HT-29 (cell line): ENCODE measurements at regions not wholly inside any gene's neighbourhood (a gene's known extent, or its start where the extent isn't known, plus 50 kb on each side); places are given as distances from the start of the nearest gene placed in this dataset.

ENCODE experiments used
- DNase-seq: peaks from one replicate; pipeline ENCODE4 v3.0.0-alpha.2; 2015; ENCODE audit warnings: low spot score

GRCh38 chr9:80866121-80866520 lies 823.2 kb downstream of the TLE1 start:
- DNase-seq: no peak

DNA sequence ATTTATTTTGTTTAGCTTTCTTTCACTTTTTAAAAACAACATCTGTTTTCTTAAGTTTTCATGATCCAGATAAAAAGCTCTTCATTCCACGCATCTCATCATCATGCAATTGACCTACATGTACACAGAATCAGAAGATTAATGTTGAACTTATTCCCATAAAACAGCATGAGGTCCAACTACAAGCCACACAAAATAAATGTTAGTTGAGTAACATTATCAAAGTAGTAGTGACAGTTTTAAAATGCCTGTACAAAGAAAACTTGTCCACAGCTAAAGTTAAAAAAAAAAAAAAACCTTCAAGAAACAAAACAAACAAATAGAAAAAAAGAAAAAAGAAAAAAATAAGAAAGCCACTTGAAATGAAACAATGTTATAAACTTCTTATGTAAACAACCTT lies 846.3 kb downstream of the TLE1 start:
- no peak for DNase-seq

- no peak for DNase-seq
Measured at GRCh38 chr9:80842389-80842788, 847.0 kb downstream of the TLE1 start.

DNA sequence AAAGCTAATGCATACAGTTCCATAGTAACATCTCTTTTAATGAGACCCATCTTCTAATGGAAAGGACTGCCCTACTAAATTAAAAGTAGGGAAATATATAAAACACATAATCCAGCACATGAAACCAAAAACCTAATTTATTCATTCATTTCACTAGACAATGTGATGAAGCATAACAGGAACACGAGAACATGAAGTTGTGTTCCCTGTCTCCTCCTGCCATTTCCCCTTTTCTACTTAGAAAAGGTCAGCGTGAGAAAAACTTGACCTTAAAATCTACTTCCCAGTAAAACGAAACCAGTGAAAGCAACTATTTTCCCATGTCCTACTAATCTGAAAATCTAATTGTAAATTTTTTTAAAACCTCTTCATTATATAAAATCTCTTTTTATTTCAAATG lies 847.5 kb downstream of the TLE1 start:
- no peak for DNase-seq

DNA sequence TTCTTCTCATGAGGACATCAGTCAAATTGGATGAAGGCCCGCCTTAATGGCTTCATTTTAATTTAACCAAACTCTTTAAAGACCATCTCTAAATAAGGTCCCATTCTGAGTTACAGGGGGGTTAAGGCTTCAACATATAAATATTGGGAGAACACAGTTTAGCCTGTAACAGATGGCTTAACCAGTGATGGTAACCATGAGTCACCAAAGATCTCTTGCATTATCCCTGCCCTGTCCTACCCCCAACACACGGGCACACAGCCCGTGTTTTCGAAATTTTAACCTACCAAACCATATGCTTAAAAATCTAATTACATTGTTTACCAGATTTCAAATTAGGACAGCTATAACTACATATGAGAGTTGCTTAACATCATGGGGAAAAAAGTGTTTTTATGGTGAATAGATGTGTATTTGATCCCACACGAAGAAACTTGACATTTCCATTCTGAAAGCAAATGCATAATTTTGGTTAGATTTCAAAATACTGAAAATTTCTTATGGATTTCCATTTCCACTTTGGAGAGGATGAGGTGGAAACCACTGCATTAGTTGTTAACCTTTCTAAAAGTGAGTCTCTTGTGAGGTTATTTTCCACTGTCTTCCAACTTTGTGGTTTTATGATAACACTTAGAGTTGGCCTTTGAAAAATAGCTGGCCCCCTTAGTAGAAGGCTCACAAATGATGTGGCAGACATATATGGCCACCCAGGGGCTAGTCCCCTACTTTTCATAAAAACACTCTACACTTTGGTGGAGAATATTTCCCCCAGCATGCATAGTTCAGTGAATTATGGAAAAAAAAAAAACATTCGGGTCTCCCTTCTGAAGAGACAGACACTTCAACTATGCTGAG lies 849.3 kb downstream of the TLE1 start:
- DNase-seq: no peak

- no peak for DNase-seq
Measured at GRCh38 chr9:80836013-80836412, 853.3 kb downstream of the TLE1 start.

GRCh38 chr9:80831751-80832150 lies 857.6 kb downstream of the TLE1 start:
- DNase-seq: no peak

DNA sequence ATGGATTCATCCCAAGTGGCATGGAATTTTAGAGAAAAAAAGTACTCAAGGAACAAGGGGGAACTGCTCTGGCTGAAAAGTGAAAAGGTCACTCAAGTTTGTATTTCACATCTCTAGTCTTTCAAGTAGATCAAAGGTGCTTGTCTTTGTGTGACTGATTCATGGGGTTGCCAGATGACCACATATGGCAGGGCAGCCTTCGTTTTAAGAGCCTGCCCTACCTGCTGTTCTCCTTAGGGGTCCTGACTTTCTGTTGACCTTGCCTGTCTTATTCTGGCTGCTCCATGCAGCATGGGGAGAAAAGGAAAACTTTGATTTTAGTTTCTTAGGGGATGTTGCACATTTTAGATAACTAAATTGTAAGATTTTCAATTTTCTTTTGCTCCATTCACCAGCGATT lies 877.7 kb downstream of the TLE1 start:
- no peak for DNase-seq

GRCh38 chr9:80811003-80811402 lies 878.3 kb downstream of the TLE1 start:
- no peak for DNase-seq

- no peak for DNase-seq
Measured at GRCh38 chr9:80806671-80807070, 882.7 kb downstream of the TLE1 start.

DNA sequence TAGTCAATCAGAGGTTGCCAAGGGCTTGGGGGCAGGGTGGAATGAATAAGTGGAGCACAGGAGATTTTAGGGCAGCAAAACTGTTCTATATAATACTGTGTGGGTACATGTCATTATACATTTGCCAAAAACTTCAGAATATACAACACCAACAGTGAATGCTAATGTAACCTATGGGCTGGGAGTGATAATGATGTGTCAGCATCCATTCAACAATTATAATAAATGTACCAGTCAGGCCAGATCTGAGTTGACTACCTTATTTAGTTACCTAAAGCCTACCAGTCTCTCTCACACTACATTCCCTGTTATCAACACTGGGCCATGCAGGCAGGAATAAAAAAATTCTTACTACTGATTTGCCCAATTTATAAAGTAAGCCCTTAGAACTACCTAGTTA lies 884.5 kb downstream of the TLE1 start:
- DNase-seq: no peak

GRCh38 chr9:80797831-80798688 lies 891.3 kb downstream of the TLE1 start:
- DNase-seq: no peak

- no peak for DNase-seq
Measured at GRCh38 chr9:80797101-80797829, 892.1 kb downstream of the TLE1 start.

- no peak for DNase-seq
Measured at GRCh38 chr9:80796632-80797031, 892.7 kb downstream of the TLE1 start.

- DNase-seq: no peak
Measured at GRCh38 chr9:80794197-80794596, 895.1 kb downstream of the TLE1 start.

- no peak for DNase-seq
Measured at GRCh38 chr9:80793706-80794105, 895.6 kb downstream of the TLE1 start.

- DNase-seq: no peak
Measured at GRCh38 chr9:80792726-80793125, 896.6 kb downstream of the TLE1 start.

DNA sequence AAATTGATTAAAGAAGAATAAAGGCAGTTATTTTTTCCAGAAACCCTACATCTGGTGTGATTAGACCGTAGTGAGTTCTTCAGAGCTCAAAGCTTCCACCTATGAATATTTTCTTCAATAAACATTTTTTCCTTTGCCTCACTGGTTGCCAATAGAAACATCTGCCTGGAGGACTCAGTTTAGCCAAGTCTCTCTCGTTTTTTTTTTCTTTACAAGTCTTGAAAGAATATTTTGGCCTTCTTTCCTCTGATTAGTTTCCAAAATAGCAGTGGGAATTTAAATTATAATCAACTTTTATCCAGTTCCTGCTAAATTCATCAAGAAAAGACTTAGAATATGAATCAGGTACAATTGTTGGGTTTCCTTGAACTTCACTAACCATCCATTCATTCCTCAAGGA lies 897.5 kb downstream of the TLE1 start:
- DNase-seq: no peak

- no peak for DNase-seq
Measured at GRCh38 chr9:80790764-80791163, 898.6 kb downstream of the TLE1 start.

GRCh38 chr9:80789831-80790230 lies 899.5 kb downstream of the TLE1 start:
- no peak for DNase-seq

GRCh38 chr9:80787636-80788035 lies 901.7 kb downstream of the TLE1 start:
- peak; percentile 15 for DNase-seq

GRCh38 chr9:80784647-80785046 lies 904.7 kb downstream of the TLE1 start:
- DNase-seq: no peak
